HepG2 (cell line): ENCODE measurements at regions not wholly inside any gene's neighbourhood (a gene's known extent, or its start where the extent isn't known, plus 50 kb on each side); places are given as distances from the start of the nearest gene placed in this dataset.

Experiments used
- ATAC-seq: fragments of 200-7000 bp; cut with Tn5 transposase; 3 replicates; pipeline ENCODE4 v1.9.1; 2020; ENCODE audit warnings: mild to moderate bottlenecking, moderate library complexity
- BruUV-seq: library from RNA; stranded (reverse); fragments of 400-500 nt; replicated peaks from 2 replicates; lab custom pipeline; 2021; lab: Mats Ljungman, UMichigan
- CTCF ChIA-PET: fragments of 300-600 bp; formaldehyde crosslinking; extraction: SDS; loops from one replicate; lab custom pipeline; 2021; ENCODE audit warnings: low total read pairs, inconsistent platforms, low intra/inter-chr PET ratio; lab: Yijun Ruan, JAX
- POLR2A ChIA-PET: fragments of 350-600 bp; sonication (Branson Sonifier 250); formaldehyde crosslinking; loops from one replicate; lab custom pipeline; 2020; ENCODE audit warnings: antibody characterized with exemption, inconsistent platforms; lab: Yijun Ruan, JAX
- DNase-seq: peaks from one replicate; pipeline ENCODE4 v3.0.0-alpha.2; 2015; ENCODE audit warnings: low spot score
- FAIRE-seq: peaks from 3 replicates; lab custom pipeline; 2011; peaks lifted over from hg19 to GRCh38; lab: Jason Lieb, UNC
- H2AFZ ChIP-seq: one replicate; pipeline ENCODE4 v1.6.1; 2011; ENCODE audit warnings: low read length, inconsistent platforms
- H3K27ac ChIP-seq: fragments of 300-600 bp; 3 replicates; pipeline ENCODE4 v1.8.0; 2011; ENCODE audit warnings: mixed run types, mild to moderate bottlenecking, mixed read lengths, low read length, inconsistent platforms; ENCODE audit not compliant: insufficient read depth; ENCODE audit errors: extremely low read length
- H3K27me3 ChIP-seq, 2 experiments: fragments of 200-600 bp in 1 of 2; 2 replicates in 1 of 2; 3 replicates in 1 of 2; pipeline versions ENCODE4 v1.6.0 to v1.8.0; 2011; ENCODE audit warnings: low read length in 2 of 2, mild to moderate bottlenecking in 2 of 2, moderate library complexity in 2 of 2, inconsistent platforms in 1 of 2; ENCODE audit not compliant: insufficient read depth in 2 of 2, control insufficient read depth in 1 of 2
- H3K36me3 ChIP-seq, 2 experiments: fragments of 200-600 bp in 1 of 2; replicated peaks in 1 of 2; 2 replicates in 1 of 2; 3 replicates in 1 of 2; pipeline versions ENCODE4 v1.5.1 to v1.8.0; 2011; ENCODE audit warnings: low read length in 2 of 2, inconsistent platforms in 1 of 2; ENCODE audit not compliant: insufficient read depth in 2 of 2, control insufficient read depth in 1 of 2
- H3K4me1 ChIP-seq: 2 replicates; pipeline ENCODE4 v1.5.1; 2012; ENCODE audit warnings: low read length, inconsistent platforms; ENCODE audit not compliant: insufficient read depth
- H3K4me2 ChIP-seq: 2 replicates; pipeline ENCODE4 v1.6.0; 2011; ENCODE audit warnings: low read depth, low read length, inconsistent platforms
- H3K4me3 ChIP-seq, 3 experiments: fragments of 200-600 bp in 1 of 3; sonication (generic), shearing (Covaris generic) in 1 of 3; replicated peaks in 1 of 3; 2 replicates each; pipeline ENCODE4 v1.5.1; 2011 to 2016; ENCODE audit warnings: low read length in 3 of 3, inconsistent platforms in 2 of 3, low read depth in 2 of 3, mild to moderate bottlenecking in 2 of 3, control low read depth in 1 of 3, mixed read lengths in 1 of 3; ENCODE audit not compliant: insufficient read depth in 1 of 3
- H3K79me2 ChIP-seq: one replicate; pipeline ENCODE4 v1.6.1; 2011; ENCODE audit warnings: low read length, inconsistent platforms; ENCODE audit not compliant: insufficient read depth
- H3K9ac ChIP-seq: 2 replicates; pipeline ENCODE4 v1.6.0; 2011; ENCODE audit warnings: mild to moderate bottlenecking, low read depth, low read length, inconsistent platforms; ENCODE audit not compliant: insufficient read depth
- H3K9me3 ChIP-seq: 2 replicates; pipeline ENCODE4 v1.5.1; 2012; ENCODE audit warnings: mild to moderate bottlenecking, low read length
- H4K20me1 ChIP-seq: 2 replicates; pipeline ENCODE4 v1.6.0; 2011; ENCODE audit warnings: inconsistent platforms, mild to moderate bottlenecking, low read length, moderate library complexity; ENCODE audit not compliant: insufficient read depth
- FOXA1 ChIP-seq, 2 experiments: fragments of 450-650 bp in 1 of 2; sonication (generic) in 1 of 2; formaldehyde crosslinking in 1 of 2; IDR thresholded peaks; 2 replicates each; pipeline versions ENCODE4 v1.4.0 to v1.6.1; 2016 to 2020; ENCODE audit warnings: missing genetic modification reagents in 1 of 2
- HMG20B ChIP-seq: conservative IDR thresholded peaks from 2 replicates; pipeline ENCODE4 v1.6.1; 2016; ENCODE audit warnings: missing genetic modification reagents, missing compliant biosample characterization
- NFKB2 ChIP-seq: sonication (generic); formaldehyde crosslinking; IDR thresholded peaks from 2 replicates; pipeline ENCODE4 v1.4.0; 2020; ENCODE audit warnings: missing genetic modification reagents, borderline replicate concordance
- NONO ChIP-seq, 2 experiments: fragments of 450-650 bp in 1 of 2; sonication (generic) in 1 of 2; formaldehyde crosslinking in 1 of 2; IDR thresholded peaks in 1 of 2; conservative IDR thresholded peaks in 1 of 2; 2 replicates each; pipeline versions ENCODE4 v1.6.1 to v1.8.0; 2017 to 2022; ENCODE audit warnings: mild to moderate bottlenecking in 1 of 2, missing genetic modification reagents in 1 of 2, moderate library complexity in 1 of 2
- REST ChIP-seq, 2 experiments: IDR thresholded peaks; 2 replicates each; pipeline ENCODE4 v1.6.1; 2011 to 2012; ENCODE audit warnings: low read length in 2 of 2, borderline replicate concordance in 1 of 2, low read depth in 1 of 2, mild to moderate bottlenecking in 1 of 2, moderate library complexity in 1 of 2
- TARDBP ChIP-seq: sonication (generic); formaldehyde crosslinking; IDR thresholded peaks from 2 replicates; pipeline ENCODE4 v1.8.0; 2022; ENCODE audit warnings: mild to moderate bottlenecking, missing genetic modification reagents
- ZBTB42 ChIP-seq: sonication (generic); formaldehyde crosslinking; IDR thresholded peaks from 2 replicates; pipeline ENCODE4 v1.5.0; 2020; ENCODE audit warnings: mild to moderate bottlenecking, missing genetic modification reagents
- ZC3H13 ChIP-seq: sonication (generic); formaldehyde crosslinking; IDR thresholded peaks from 2 replicates; pipeline ENCODE4 v1.8.1; 2023; ENCODE audit warnings: mild to moderate bottlenecking, missing genetic modification reagents, moderate library complexity
- ZFP62 ChIP-seq: sonication (generic); formaldehyde crosslinking; IDR thresholded peaks from 2 replicates; pipeline ENCODE4 v1.4.0; 2020; ENCODE audit warnings: missing genetic modification reagents
- ZMYM2 ChIP-seq: sonication (generic); formaldehyde crosslinking; IDR thresholded peaks from 2 replicates; pipeline ENCODE4 v1.8.0; 2022; ENCODE audit warnings: mild to moderate bottlenecking, missing genetic modification reagents
- ZNF724P ChIP-seq: sonication (generic); formaldehyde crosslinking; IDR thresholded peaks from 2 replicates; pipeline ENCODE4 v1.8.0; 2022; ENCODE audit warnings: missing genetic modification reagents, borderline replicate concordance
- ZNF850 ChIP-seq: sonication (generic); formaldehyde crosslinking; conservative IDR thresholded peaks from 2 replicates; pipeline ENCODE4 v1.9.0; 2021; ENCODE audit warnings: mild to moderate bottlenecking, missing genetic modification reagents
- WGBS: methylation state at CpG from one replicate; pipeline ENCODE4 v1.1.6; 2017; ENCODE audit warnings: low lambda C conversion rate; 5-methylcytosine and 5-hydroxymethylcytosine counted together
- in situ Hi-C: cut with HindIII; loops from 2 replicates; pipeline ENCODE4 v1.10.0; 2017; ENCODE audit warnings: low pct_unique_long_range_greater_than_20kb; ENCODE audit not compliant: extremely low pct_ligation_motif_present
- intact Hi-C: fragments of 100-400 bp; cut with micrococcal nuclease; formaldehyde crosslinking; loops from one replicate; pipeline ENCODE4 v1.10.0; 2022; ENCODE audit not compliant: unreplicated experiment

GRCh38 chr6:19434065-19434464 lies 403.1 kb upstream of the ID4 start:
- intact Hi-C loops = no loop called here
- no peak overlapping the region for H2AFZ ChIP-seq
- FAIRE-seq (no peak), ATAC-seq (no peak)
- no peak overlapping the region for H3K4me3 ChIP-seq
- H3K36me3 ChIP-seq = no peaks in the 10 kb centered on the region
- no peak for TF ChIP-seq ZNF850 (CRISPR knock-in tag)
- no peak for TF ChIP-seq ZFP62 (CRISPR knock-in tag)
- no peak for TF ChIP-seq NFKB2 (CRISPR knock-in tag)
- no peak for TF ChIP-seq HMG20B
- no peak for TF ChIP-seq NONO (IDR thresholded peaks at IDR 0.05)
- TF ChIP-seq NONO (CRISPR knock-in tag; conservative IDR thresholded peaks at IDR 0.05) = no peak
- no peak for TF ChIP-seq ZBTB42 (CRISPR knock-in tag)
- no peak for TF ChIP-seq REST (IDR thresholded peaks at IDR 0.05; ENCODE audit: borderline replicate concordance in 1 of 2, low read depth in 1 of 2, low read length in 2 of 2)
- TF ChIP-seq TARDBP (CRISPR knock-in tag) = no peak
- TF ChIP-seq ZC3H13 (CRISPR knock-in tag) = no peak
- TF ChIP-seq FOXA1 (IDR thresholded peaks at IDR 0.05) = no peak
- TF ChIP-seq FOXA1 (CRISPR knock-in tag; IDR thresholded peaks at IDR 0.05) = no peak
- no peak for TF ChIP-seq ZNF724P
- TF ChIP-seq ZMYM2 = no peak
- TF ChIP-seq, all 625 proteins: peak for 0
- Histone ChIP-seq H3K27me3 (no peaks in the 10 kb centered on the region), H3K4me1 (no peaks in the 10 kb centered on the region), H4K20me1 (no peaks in the 10 kb centered on the region), H3K4me2 (no peak overlapping the region), H3K9me3 (no peaks in the 10 kb centered on the region), H3K9ac (no peak overlapping the region), H3K27ac (no peak overlapping the region), H3K79me2 (no peaks in the 10 kb centered on the region)
- in situ Hi-C loops = no loop called here
- 17% methylated on average over 2 of the region's 2 CpGs for WGBS
- BruUV-seq = no TSS peak
- DNase-seq = no peak
- POLR2A ChIA-PET = no interaction called here
- CTCF ChIA-PET = no interaction called here
